Astrocyte (in vitro differentiated cells and primary cell): ENCODE measurements at regions not wholly inside any gene's neighbourhood (a gene's known extent, or its start where the extent isn't known, plus 50 kb on each side); places are given as distances from the start of the nearest gene placed in this dataset.

Experiments
- EZH2 ChIP-seq: IDR thresholded peaks from 2 replicates; pipeline ENCODE4 v1.6.1; 2012; ENCODE audit warnings: mild to moderate bottlenecking, low read length, inconsistent platforms; ENCODE audit not compliant: insufficient read depth
- TF ChIP-seq, protein P1 (sequence below): IDR thresholded peaks from 2 replicates; pipeline ENCODE4 v1.5.1; 2011; ENCODE audit warnings: low read depth, mild to moderate bottlenecking, inconsistent platforms, low read length, moderate library complexity; ENCODE audit not compliant: insufficient read depth

DNA sequence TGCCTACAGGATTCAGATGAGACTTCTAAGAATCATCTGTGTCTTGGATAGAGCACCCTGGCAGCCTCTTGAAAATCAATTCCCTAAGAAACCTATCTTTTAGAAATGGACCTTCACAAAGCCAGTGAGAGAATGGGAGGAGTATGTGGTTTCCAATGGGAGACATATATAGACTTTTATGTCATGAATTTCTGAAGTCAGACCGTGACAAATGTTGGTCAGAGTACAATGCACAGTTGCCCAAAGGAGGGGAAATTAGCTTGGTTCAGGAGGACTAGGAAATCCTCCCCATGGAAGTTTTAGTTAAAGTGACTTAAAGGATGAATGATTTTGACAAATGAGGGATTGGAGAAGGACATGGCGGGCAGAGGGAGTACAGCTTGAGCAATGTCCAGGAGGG, 194.4 kb downstream of the DAD1 start:
- TF ChIP-seq, protein P1, sequence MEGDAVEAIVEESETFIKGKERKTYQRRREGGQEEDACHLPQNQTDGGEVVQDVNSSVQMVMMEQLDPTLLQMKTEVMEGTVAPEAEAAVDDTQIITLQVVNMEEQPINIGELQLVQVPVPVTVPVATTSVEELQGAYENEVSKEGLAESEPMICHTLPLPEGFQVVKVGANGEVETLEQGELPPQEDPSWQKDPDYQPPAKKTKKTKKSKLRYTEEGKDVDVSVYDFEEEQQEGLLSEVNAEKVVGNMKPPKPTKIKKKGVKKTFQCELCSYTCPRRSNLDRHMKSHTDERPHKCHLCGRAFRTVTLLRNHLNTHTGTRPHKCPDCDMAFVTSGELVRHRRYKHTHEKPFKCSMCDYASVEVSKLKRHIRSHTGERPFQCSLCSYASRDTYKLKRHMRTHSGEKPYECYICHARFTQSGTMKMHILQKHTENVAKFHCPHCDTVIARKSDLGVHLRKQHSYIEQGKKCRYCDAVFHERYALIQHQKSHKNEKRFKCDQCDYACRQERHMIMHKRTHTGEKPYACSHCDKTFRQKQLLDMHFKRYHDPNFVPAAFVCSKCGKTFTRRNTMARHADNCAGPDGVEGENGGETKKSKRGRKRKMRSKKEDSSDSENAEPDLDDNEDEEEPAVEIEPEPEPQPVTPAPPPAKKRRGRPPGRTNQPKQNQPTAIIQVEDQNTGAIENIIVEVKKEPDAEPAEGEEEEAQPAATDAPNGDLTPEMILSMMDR, result no peak
- TF ChIP-seq EZH2, result no peak
